MM.1S (cell line): ENCODE measurements at regions not wholly inside any gene's neighbourhood (a gene's known extent, or its start where the extent isn't known, plus 50 kb on each side); places are given as distances from the start of the nearest gene placed in this dataset.

Source experiments
- CTCF ChIP-seq: fragments of 300-600 bp; sonication (generic); IDR thresholded peaks from 2 replicates; pipeline ENCODE4 v1.5.1; 2016; ENCODE audit warnings: antibody characterized with exemption, low read length, mixed read lengths
- EZH2phosphoT487 ChIP-seq: fragments of 300-600 bp; sonication (generic); IDR thresholded peaks from 2 replicates; pipeline ENCODE4 v1.6.1; 2018; ENCODE audit warnings: antibody characterized with exemption, low read length

- no peak for TF ChIP-seq CTCF
- no peak for TF ChIP-seq EZH2phosphoT487
Measured at GRCh38 chr2:184114439-184114838, 483.9 kb upstream of the ZNF804A start.
